Epithelial cell of proximal tubule (primary cell): ENCODE measurements at regions not wholly inside any gene's neighbourhood (a gene's known extent, or its start where the extent isn't known, plus 50 kb on each side); places are given as distances from the start of the nearest gene placed in this dataset.

Experiments used
- DNase-seq: peaks from one replicate; pipeline ENCODE4 v3.0.0-alpha.2; 2011; ENCODE audit warnings: low read depth
- H3K4me3 ChIP-seq: 2 replicates; pipeline ENCODE4 v1.5.1; 2011; ENCODE audit warnings: low read depth, mild to moderate bottlenecking, low read length
- TF ChIP-seq, protein P1 (sequence below): conservative IDR thresholded peaks from 2 replicates; pipeline ENCODE4 v1.5.1; 2012; ENCODE audit warnings: low read depth, mild to moderate bottlenecking, low read length

DNA sequence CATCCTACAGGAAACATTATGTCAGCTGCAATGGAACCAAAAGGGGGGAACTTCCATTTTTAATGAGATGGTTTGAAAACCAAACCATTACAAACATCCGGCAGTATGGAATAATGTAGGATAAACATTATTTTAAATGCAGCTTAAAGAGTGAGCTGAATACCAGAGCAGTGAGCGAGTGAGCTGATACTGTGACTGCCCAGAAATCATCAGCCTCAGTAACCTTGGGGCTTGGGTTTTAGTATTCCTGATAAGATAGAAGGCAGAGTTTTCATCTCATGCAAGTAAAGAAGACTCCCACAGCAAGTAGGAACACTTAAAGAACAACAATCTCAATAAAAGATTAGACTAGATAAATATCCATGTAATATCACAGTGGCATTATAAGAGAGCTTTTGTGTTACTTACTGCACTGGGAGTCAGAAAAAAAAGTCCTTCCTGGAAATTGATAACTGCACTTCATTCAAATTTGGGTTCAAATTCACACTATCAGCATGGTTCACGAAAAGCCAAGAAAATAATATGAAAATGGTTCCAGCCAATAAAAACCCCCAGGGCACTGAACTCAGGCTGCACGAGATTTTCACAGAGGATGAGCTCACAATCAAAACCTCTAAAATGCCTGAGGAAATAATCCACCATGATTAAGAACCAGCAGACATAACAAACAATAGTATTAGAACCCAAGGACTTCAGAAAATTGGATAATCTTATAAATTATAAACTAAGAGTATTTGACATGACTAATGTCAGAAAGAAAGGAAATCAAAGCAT, 115.7 kb downstream of the MTPAP start:
- DNase-seq: no peak
- no peak overlapping the region for H3K4me3 ChIP-seq
- TF ChIP-seq, protein P1, sequence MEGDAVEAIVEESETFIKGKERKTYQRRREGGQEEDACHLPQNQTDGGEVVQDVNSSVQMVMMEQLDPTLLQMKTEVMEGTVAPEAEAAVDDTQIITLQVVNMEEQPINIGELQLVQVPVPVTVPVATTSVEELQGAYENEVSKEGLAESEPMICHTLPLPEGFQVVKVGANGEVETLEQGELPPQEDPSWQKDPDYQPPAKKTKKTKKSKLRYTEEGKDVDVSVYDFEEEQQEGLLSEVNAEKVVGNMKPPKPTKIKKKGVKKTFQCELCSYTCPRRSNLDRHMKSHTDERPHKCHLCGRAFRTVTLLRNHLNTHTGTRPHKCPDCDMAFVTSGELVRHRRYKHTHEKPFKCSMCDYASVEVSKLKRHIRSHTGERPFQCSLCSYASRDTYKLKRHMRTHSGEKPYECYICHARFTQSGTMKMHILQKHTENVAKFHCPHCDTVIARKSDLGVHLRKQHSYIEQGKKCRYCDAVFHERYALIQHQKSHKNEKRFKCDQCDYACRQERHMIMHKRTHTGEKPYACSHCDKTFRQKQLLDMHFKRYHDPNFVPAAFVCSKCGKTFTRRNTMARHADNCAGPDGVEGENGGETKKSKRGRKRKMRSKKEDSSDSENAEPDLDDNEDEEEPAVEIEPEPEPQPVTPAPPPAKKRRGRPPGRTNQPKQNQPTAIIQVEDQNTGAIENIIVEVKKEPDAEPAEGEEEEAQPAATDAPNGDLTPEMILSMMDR: no peak

DNA sequence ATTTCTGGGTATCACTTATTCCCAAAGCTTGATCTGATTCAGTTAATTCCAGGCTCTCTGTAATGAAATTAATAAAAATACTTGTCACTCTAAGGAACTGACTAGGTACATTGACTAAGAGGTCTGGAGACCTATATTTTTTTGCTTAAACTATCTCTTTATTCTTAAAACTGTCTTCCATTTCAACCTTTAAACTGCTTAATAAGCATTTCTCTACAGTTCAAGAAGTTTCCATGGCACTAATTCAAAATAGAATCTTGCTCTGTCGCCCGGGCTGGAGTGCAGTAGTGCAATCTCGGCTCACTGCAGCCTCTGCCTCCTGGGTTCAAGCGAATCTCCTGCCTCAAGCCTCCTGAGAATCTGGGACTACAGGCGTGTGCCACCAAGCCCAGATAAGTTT, 117.4 kb downstream of the MTPAP start:
- TF ChIP-seq, protein P1: no peak
- no peak overlapping the region for H3K4me3 ChIP-seq
- no peak for DNase-seq

DNA sequence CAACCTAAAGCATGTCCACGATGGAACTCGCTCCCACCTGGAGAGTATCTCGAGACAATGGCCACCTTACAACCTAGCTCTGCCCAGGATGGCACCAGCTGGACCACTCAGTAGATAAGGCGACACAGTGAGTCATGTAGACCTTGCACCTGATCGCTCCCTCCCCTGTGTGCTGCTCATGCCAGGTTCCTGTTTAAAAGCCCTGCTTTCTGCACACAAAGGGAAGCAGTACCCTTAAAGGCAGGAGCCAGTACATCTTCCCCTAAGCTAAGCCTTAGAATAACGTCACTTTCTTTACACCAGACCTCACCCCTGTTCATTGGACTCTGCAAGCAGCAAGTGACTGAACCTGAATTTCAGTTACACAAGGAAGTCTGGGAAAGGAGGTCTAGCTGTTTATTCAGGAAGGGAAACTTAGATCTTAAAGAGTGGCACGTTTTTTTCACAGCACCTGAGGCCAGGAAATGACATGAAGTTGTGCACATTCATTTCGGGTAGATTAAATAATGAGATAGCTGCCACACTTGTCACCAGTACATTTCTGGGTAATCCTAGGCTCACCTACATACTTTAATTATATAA, 117.9 kb downstream of the MTPAP start:
- TF ChIP-seq, protein P1: no peak
- no peak for DNase-seq
- no peak overlapping the region for H3K4me3 ChIP-seq

DNA sequence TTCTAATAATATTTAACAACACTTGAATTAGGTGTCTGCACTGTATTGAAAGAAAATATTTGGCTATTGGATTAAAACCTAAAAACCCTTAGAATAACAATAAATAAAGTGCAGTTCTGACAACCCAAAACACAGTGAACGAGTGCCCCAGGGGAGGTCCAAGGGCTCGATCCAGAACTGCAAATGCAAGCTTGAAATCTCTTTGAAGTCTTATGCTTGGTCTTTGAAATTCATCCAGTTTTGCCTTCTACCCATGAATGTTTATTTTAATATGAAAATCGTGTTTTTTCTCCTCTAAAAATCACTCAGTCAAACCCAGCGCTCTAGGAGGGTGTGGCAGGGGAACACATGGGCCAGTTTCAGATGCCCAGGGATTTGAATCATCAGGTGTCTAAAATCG, 119.5 kb downstream of the MTPAP start:
- no peak overlapping the region for H3K4me3 ChIP-seq
- DNase-seq: no peak
- TF ChIP-seq, protein P1: no peak

DNA sequence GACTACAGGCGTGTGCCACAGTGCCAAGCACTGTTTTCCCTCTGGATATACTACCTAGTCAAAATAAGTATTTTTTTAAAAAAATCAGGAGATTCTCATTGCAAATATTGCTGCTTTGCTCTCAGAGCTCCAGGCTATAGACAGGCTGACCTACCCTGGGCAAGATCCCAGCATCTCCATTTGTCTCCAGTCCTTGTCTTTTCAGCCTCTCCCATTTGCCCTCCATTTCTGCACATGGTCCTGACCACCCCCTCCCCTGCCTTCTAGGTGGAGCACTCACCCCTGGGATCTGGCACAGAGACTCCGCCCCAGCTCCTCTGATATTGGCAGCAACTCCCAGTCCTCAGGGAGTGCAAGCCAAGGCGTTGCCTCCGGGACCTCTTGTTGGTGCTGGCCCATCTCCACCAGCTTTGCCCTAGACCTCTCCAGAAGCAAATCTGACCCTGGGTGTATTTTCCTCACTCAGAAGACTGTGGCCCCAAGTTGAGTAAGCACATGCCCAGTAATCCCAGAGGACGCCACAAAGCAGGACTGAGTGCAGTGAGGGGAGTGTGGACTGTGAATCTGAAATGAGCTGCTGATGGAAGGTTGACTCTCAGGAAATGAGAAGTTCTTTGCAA, 120.6 kb downstream of the MTPAP start:
- no peak overlapping the region for H3K4me3 ChIP-seq
- TF ChIP-seq, protein P1: no peak
- DNase-seq: no peak

DNA sequence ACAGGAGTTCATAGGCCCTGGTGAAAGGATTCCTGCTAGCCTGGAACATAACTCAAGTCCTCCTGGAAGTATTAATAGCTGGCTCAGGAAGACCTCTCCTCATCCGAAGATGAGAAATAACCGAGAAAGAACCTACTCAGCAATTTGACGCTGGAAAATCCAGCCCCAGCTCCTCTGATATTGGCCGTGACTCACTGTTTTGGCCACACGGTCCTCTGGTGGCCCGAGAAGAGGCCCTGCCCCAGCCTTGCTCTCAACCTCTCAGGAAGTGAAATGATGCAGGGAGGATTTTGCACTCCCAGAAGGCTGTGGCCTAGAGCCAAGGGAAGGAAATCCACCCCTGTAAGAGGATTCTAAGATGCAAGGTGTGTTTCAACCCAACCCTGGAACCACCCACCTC, 121.6 kb downstream of the MTPAP start:
- TF ChIP-seq, protein P1: no peak
- H3K4me3 ChIP-seq: no peak overlapping the region
- DNase-seq: no peak
